ENCODE measurements at regions not wholly inside any gene's neighbourhood (a gene's known extent, or its start where the extent isn't known, plus 50 kb on each side); places are given as distances from the start of the nearest gene placed in this dataset.

GRCh38 chr15:62736756-62737155 is 305.8 kb upstream of the TPM1 start:
- no peaks in the 10 kb centered on the region for H3K79me2 ChIP-seq (ENCODE audit: control insufficient read depth, insufficient read depth, low read length)
- no peaks in the 10 kb centered on the region for H3K9me3 Mint-ChIP-seq (ENCODE audit: insufficient read depth)
- intact Hi-C loops (cut with micrococcal nuclease), result no loop called here

GRCh38 chr15:62737551-62737950 is 305.0 kb upstream of the TPM1 start:
- H3K27ac ChIP-seq (ENCODE audit: low read length in 2 of 2), result no peak overlapping the region
- Mint-ChIP-seq H3K27ac (no peak overlapping the region), H3K9me3 (ENCODE audit: insufficient read depth) (no peaks in the 10 kb centered on the region), H3K4me1 (no peaks in the 10 kb centered on the region), H3K27me3 (peaks cover 9% of the 10 kb centered on the region), H3K4me3 (no peak overlapping the region)
- H4K20me1 ChIP-seq (ENCODE audit: control insufficient read depth, insufficient read depth, low read length, poor library complexity, severe bottlenecking), result no peaks in the 10 kb centered on the region
- no peak overlapping the region for H3K4me2 ChIP-seq (replicated peaks; ENCODE audit: low read depth, low read length, poor library complexity, severe bottlenecking)
- TF ChIP-seq EZH2 (IDR thresholded peaks at IDR 0.05; ENCODE audit: borderline replicate concordance, insufficient read depth, low read depth, low read length, poor library complexity, severe bottlenecking) (no peak), CTCF (IDR thresholded peaks at IDR 0.05) (no peak)
- ChIA-PET CTCF (interaction anchor here (1.2 kb wide), 1 partner anchor 10 kb away, joined by 3 read pairs; no protein-coding TSS in a partner anchor), POLR2A (no interaction called here)
- no peak for DNase-seq
- H3K79me2 ChIP-seq (ENCODE audit: control insufficient read depth, insufficient read depth, low read length), result no peaks in the 10 kb centered on the region
- ATAC-seq (ENCODE audit: low read depth), result no peak
- H2AFZ ChIP-seq (ENCODE audit: insufficient read depth, low read depth, low read length, poor library complexity, severe bottlenecking), result no peak overlapping the region
- intact Hi-C loops (cut with micrococcal nuclease), result no loop called here
- peaks cover 0 to 4% (median 0%) of the 10 kb centered on the region in 4 experiments for H3K27me3 ChIP-seq (replicated peaks in 1 of 4; ENCODE audit: control extremely low read depth in 1 of 4, control insufficient read depth in 3 of 4, insufficient read depth in 4 of 4, low read length in 3 of 4)
- no peaks in the 10 kb centered on the region for H3K36me3 ChIP-seq (replicated peaks in 1 of 2; ENCODE audit: control extremely low read depth in 1 of 2, control insufficient read depth in 1 of 2, extremely low read depth in 1 of 2, insufficient read depth in 2 of 2, low read length in 1 of 2)
- no peaks in the 10 kb centered on the region for H3K4me1 ChIP-seq (ENCODE audit: control insufficient read depth in 2 of 2, insufficient read depth in 2 of 2, low read length in 2 of 2)
- no peaks in the 10 kb centered on the region for H3K9me3 ChIP-seq (ENCODE audit: control extremely low read depth in 1 of 3, control insufficient read depth in 2 of 3, insufficient read depth in 1 of 3, low read length in 2 of 3)
- H3K4me3 ChIP-seq (ENCODE audit: control extremely low read depth in 1 of 5, extremely low read depth in 1 of 5, insufficient read depth in 1 of 5, low read depth in 2 of 5, low read length in 4 of 5), result no peak overlapping the region
- H3K9ac ChIP-seq (ENCODE audit: low read length), result no peak overlapping the region
- 80% methylated on average over 1 of the region's 4 CpGs for WGBS (ENCODE audit: insufficient coverage)

More at GRCh38 chr15:62736756-62737155, 305.8 kb upstream of the TPM1 start:
- Histone ChIP-seq H4K20me1 (ENCODE audit: control insufficient read depth, insufficient read depth, low read length, poor library complexity, severe bottlenecking) (no peaks in the 10 kb centered on the region), H3K4me2 (replicated peaks; ENCODE audit: low read depth, low read length, poor library complexity, severe bottlenecking) (no peak overlapping the region), H3K27ac (ENCODE audit: low read length in 2 of 2) (no peak overlapping the region), H3K9me3 (ENCODE audit: control extremely low read depth in 1 of 3, control insufficient read depth in 2 of 3, insufficient read depth in 1 of 3, low read length in 2 of 3) (no peaks in the 10 kb centered on the region), H3K27me3 (replicated peaks in 1 of 4; ENCODE audit: control extremely low read depth in 1 of 4, control insufficient read depth in 3 of 4, insufficient read depth in 4 of 4, low read length in 3 of 4) (peaks cover 0 to 4% (median 0%) of the 10 kb centered on the region in 4 experiments), H3K36me3 (replicated peaks in 1 of 2; ENCODE audit: control extremely low read depth in 1 of 2, control insufficient read depth in 1 of 2, extremely low read depth in 1 of 2, insufficient read depth in 2 of 2, low read length in 1 of 2) (no peaks in the 10 kb centered on the region), H3K4me1 (ENCODE audit: control insufficient read depth in 2 of 2, insufficient read depth in 2 of 2, low read length in 2 of 2) (no peaks in the 10 kb centered on the region), H3K4me3 (ENCODE audit: control extremely low read depth in 1 of 5, extremely low read depth in 1 of 5, insufficient read depth in 1 of 5, low read depth in 2 of 5, low read length in 4 of 5) (no peak overlapping the region), H2AFZ (ENCODE audit: insufficient read depth, low read depth, low read length, poor library complexity, severe bottlenecking) (no peak overlapping the region), H3K9ac (ENCODE audit: low read length) (no peak overlapping the region)
- POLR2A ChIA-PET, result no interaction called here
- ATAC-seq (ENCODE audit: low read depth), result no peak
- TF ChIP-seq CTCF (IDR thresholded peaks at IDR 0.05) (no peak), EZH2 (IDR thresholded peaks at IDR 0.05; ENCODE audit: borderline replicate concordance, insufficient read depth, low read depth, low read length, poor library complexity, severe bottlenecking) (no peak)
- H3K4me3 Mint-ChIP-seq, result no peak overlapping the region
- no peak overlapping the region for H3K27ac Mint-ChIP-seq
- CTCF ChIA-PET, result interaction anchor here (6.1 kb wide), 1 partner anchor 8 kb away, joined by 42 read pairs; no protein-coding TSS in a partner anchor
- peaks cover 11% of the 10 kb centered on the region for H3K27me3 Mint-ChIP-seq
- no peak for DNase-seq
- H3K4me1 Mint-ChIP-seq, result no peaks in the 10 kb centered on the region
- 95% methylated on average over 14 of the region's 14 CpGs for WGBS (ENCODE audit: insufficient coverage)

All from B cell (primary cell).